Vagina (tissue), 2 donors: ENCODE measurements at regions not wholly inside any gene's neighbourhood (a gene's known extent, or its start where the extent isn't known, plus 50 kb on each side); places are given as distances from the start of the nearest gene placed in this dataset.

Source experiments
- DNase-seq, 2 donors: peaks; one replicate each; pipeline ENCODE4 v3.0.0-alpha.2; 2017; ENCODE audit errors: extremely low spot score in 2 of 2
- H3K27ac ChIP-seq: fragments of 200-600 bp; sonication (generic); one replicate; pipeline ENCODE4 v1.5.1; 2019
- H3K27me3 ChIP-seq: fragments of 200-600 bp; sonication (generic); one replicate; pipeline ENCODE4 v1.5.1; 2019
- H3K36me3 ChIP-seq, 2 donors: fragments of 200-600 bp; sonication (generic); one replicate each; pipeline ENCODE4 v1.5.1; 2017 to 2019
- H3K4me1 ChIP-seq: fragments of 200-600 bp; sonication (generic); one replicate; pipeline ENCODE4 v1.5.1; 2019
- H3K4me3 ChIP-seq, 2 donors: fragments of 200-600 bp; sonication (generic); 1 replicate in 1 of 2; 2 replicates in 1 of 2; pipeline ENCODE4 v1.5.1; 2016 to 2019
- H3K9me3 ChIP-seq: fragments of 200-600 bp; sonication (generic); one replicate; pipeline ENCODE4 v1.5.1; 2019
- CTCF ChIP-seq, 3 experiments: fragments of 450-650 bp in 2 of 3; fragments of 200-600 bp in 1 of 3; sonication (generic) in 1 of 3; IDR thresholded peaks; one replicate each; pipeline ENCODE4 v1.5.1; 2017 to 2019; ENCODE audit warnings: antibody characterized with exemption in 3 of 3, mild to moderate bottlenecking in 2 of 3, moderate library complexity in 2 of 3
- POLR2A ChIP-seq, 2 donors: fragments of 450-650 bp; IDR thresholded peaks; one replicate each; pipeline ENCODE4 v1.6.1; 2017; ENCODE audit warnings: antibody characterized with exemption in 2 of 2, mild to moderate bottlenecking in 2 of 2, moderate library complexity in 2 of 2
- POLR2AphosphoS5 ChIP-seq, 2 donors: sonication (generic); formaldehyde crosslinking; IDR thresholded peaks; one replicate each; pipeline ENCODE4 v1.9.0; 2017; ENCODE audit warnings: antibody characterized with exemption in 2 of 2, mild to moderate bottlenecking in 2 of 2, low read depth in 1 of 2; ENCODE audit not compliant: insufficient read depth in 1 of 2
- intact Hi-C: fragments of 100-400 bp; cut with DNase I; formaldehyde crosslinking; loops from one replicate; pipeline ENCODE4 v1.15.1; 2023

GRCh38 chr14:34300882-34301734, 160.9 kb downstream of the SPTSSA start:
- no peak for DNase-seq
- intact Hi-C loops: no loop called here
- Histone ChIP-seq H3K36me3 (no peaks in the 10 kb centered on the region), H3K27me3 (no peaks in the 10 kb centered on the region), H3K4me1 (no peaks in the 10 kb centered on the region), H3K27ac (no peak overlapping the region), H3K9me3 (no peaks in the 10 kb centered on the region), H3K4me3 (no peak overlapping the region)
- TF ChIP-seq POLR2A (IDR thresholded peaks at IDR 0.05) (no peak), POLR2AphosphoS5 (IDR thresholded peaks at IDR 0.05; ENCODE audit: insufficient read depth in 1 of 2, low read depth in 1 of 2) (peak in 1 of 2 donors; percentile 30), CTCF (IDR thresholded peaks at IDR 0.05) (peak in 2 of 3 experiments; percentile 13 to 25)

GRCh38 chr14:34300330-34300729, 161.7 kb downstream of the SPTSSA start:
- Histone ChIP-seq H3K9me3 (no peaks in the 10 kb centered on the region), H3K27me3 (no peaks in the 10 kb centered on the region), H3K36me3 (no peaks in the 10 kb centered on the region), H3K4me3 (no peak overlapping the region), H3K4me1 (no peaks in the 10 kb centered on the region), H3K27ac (no peak overlapping the region)
- no peak for DNase-seq
- TF ChIP-seq POLR2AphosphoS5 (IDR thresholded peaks at IDR 0.05; ENCODE audit: insufficient read depth in 1 of 2, low read depth in 1 of 2) (no peak), POLR2A (IDR thresholded peaks at IDR 0.05) (no peak), CTCF (IDR thresholded peaks at IDR 0.05) (no peak)
- intact Hi-C loops: no loop called here

- Histone ChIP-seq H3K4me1 (no peaks in the 10 kb centered on the region), H3K36me3 (no peaks in the 10 kb centered on the region), H3K27me3 (no peaks in the 10 kb centered on the region), H3K4me3 (no peak overlapping the region), H3K27ac (no peak overlapping the region), H3K9me3 (no peaks in the 10 kb centered on the region)
- TF ChIP-seq POLR2A (IDR thresholded peaks at IDR 0.05): no peak
- TF ChIP-seq POLR2AphosphoS5 (IDR thresholded peaks at IDR 0.05; ENCODE audit: insufficient read depth in 1 of 2, low read depth in 1 of 2): no peak
- no peak for TF ChIP-seq CTCF (IDR thresholded peaks at IDR 0.05)
- intact Hi-C loops: no loop called here
- no peak for DNase-seq
Observed at GRCh38 chr14:34299360-34299759, 162.7 kb downstream of the SPTSSA start.

- no peak for DNase-seq
- H3K36me3 ChIP-seq: no peaks in the 10 kb centered on the region
- no peaks in the 10 kb centered on the region for H3K9me3 ChIP-seq
- no peaks in the 10 kb centered on the region for H3K4me1 ChIP-seq
- TF ChIP-seq CTCF (IDR thresholded peaks at IDR 0.05): no peak
- peak in 1 of 2 donors; percentile 33 for TF ChIP-seq POLR2AphosphoS5 (IDR thresholded peaks at IDR 0.05; ENCODE audit: insufficient read depth in 1 of 2, low read depth in 1 of 2)
- H3K27me3 ChIP-seq: no peaks in the 10 kb centered on the region
- intact Hi-C loops: no loop called here
- no peak overlapping the region for H3K4me3 ChIP-seq
- H3K27ac ChIP-seq: no peak overlapping the region
Observed at GRCh38 chr14:34297786-34298520, 164.1 kb downstream of the SPTSSA start.
